Mesendoderm (in vitro differentiated cells): ENCODE measurements at regions not wholly inside any gene's neighbourhood (a gene's known extent, or its start where the extent isn't known, plus 50 kb on each side); places are given as distances from the start of the nearest gene placed in this dataset.

ENCODE experiments used
- DNase-seq: peaks from one replicate; pipeline ENCODE4 v3.0.0; 2013
- H2AK5ac ChIP-seq: 2 replicates; pipeline ENCODE4 v1.6.1; 2013; ENCODE audit warnings: low read length, inconsistent platforms
- H2BK120ac ChIP-seq: 2 replicates; pipeline ENCODE4 v1.6.1; 2013; ENCODE audit warnings: low read depth, mild to moderate bottlenecking, low read length, moderate library complexity, mixed read lengths
- H2BK15ac ChIP-seq: replicated peaks from 2 replicates; pipeline ENCODE4 v1.6.1; 2013; ENCODE audit warnings: low read depth, mild to moderate bottlenecking, moderate library complexity
- H2BK5ac ChIP-seq: 2 replicates; pipeline ENCODE4 v1.6.1; 2013; ENCODE audit warnings: low read length, inconsistent platforms
- H3K18ac ChIP-seq: 2 replicates; pipeline ENCODE4 v1.6.1; 2013; ENCODE audit warnings: mild to moderate bottlenecking, low read length, mixed read lengths
- H3K23ac ChIP-seq: one replicate; pipeline ENCODE4 v1.6.1; 2013; ENCODE audit warnings: low read length
- H3K27ac ChIP-seq: 2 replicates; pipeline ENCODE4 v1.5.1; 2013; ENCODE audit warnings: low read depth, mild to moderate bottlenecking, inconsistent platforms, low read length, moderate library complexity
- H3K27me3 ChIP-seq: 2 replicates; pipeline ENCODE4 v1.6.1; 2013; ENCODE audit warnings: low read length, control low read depth, mild to moderate bottlenecking, inconsistent platforms; ENCODE audit not compliant: insufficient read depth, poor library complexity
- H3K36me3 ChIP-seq: 2 replicates; pipeline ENCODE4 v1.6.1; 2013; ENCODE audit warnings: low read length, inconsistent platforms; ENCODE audit not compliant: control insufficient read depth, insufficient read depth
- H3K4ac ChIP-seq: one replicate; pipeline ENCODE4 v1.6.1; 2013; ENCODE audit warnings: low read depth, mild to moderate bottlenecking, low read length, moderate library complexity
- H3K4me1 ChIP-seq: 2 replicates; pipeline ENCODE4 v1.6.1; 2013; ENCODE audit warnings: low read depth, low read length, inconsistent platforms; ENCODE audit not compliant: control insufficient read depth
- H3K4me2 ChIP-seq: 2 replicates; pipeline ENCODE4 v1.6.1; 2013; ENCODE audit warnings: low read length
- H3K4me3 ChIP-seq: 2 replicates; pipeline ENCODE4 v1.5.1; 2013; ENCODE audit warnings: mild to moderate bottlenecking, low read length
- H3K56ac ChIP-seq: one replicate; pipeline ENCODE4 v1.6.1; 2013; ENCODE audit warnings: low read length
- H3K79me1 ChIP-seq: 2 replicates; pipeline ENCODE4 v1.6.1; 2013; ENCODE audit warnings: low read length, inconsistent platforms
- H3K79me2 ChIP-seq: 2 replicates; pipeline ENCODE4 v1.6.1; 2013; ENCODE audit warnings: mild to moderate bottlenecking, low read length; ENCODE audit not compliant: control insufficient read depth, insufficient read depth
- H3K9ac ChIP-seq: 2 replicates; pipeline ENCODE4 v1.6.1; 2013; ENCODE audit warnings: low read length, inconsistent platforms
- H4K5ac ChIP-seq: one replicate; pipeline ENCODE4 v1.6.1; 2013; ENCODE audit warnings: low read length
- H4K8ac ChIP-seq: one replicate; pipeline ENCODE4 v1.6.1; 2013; ENCODE audit warnings: low read depth, mild to moderate bottlenecking, control low read depth, low read length, moderate library complexity
- WGBS: extraction: QIAGEN DNeasy Blood & Tissue Kit; methylation state at CpG from one replicate; pipeline ENCODE4 v1.1.7; 2013; ENCODE audit warnings: low lambda C conversion rate, missing lambda C conversion rate; ENCODE audit not compliant: insufficient coverage; ENCODE audit errors: extremely low coverage; 5-methylcytosine and 5-hydroxymethylcytosine counted together

DNA sequence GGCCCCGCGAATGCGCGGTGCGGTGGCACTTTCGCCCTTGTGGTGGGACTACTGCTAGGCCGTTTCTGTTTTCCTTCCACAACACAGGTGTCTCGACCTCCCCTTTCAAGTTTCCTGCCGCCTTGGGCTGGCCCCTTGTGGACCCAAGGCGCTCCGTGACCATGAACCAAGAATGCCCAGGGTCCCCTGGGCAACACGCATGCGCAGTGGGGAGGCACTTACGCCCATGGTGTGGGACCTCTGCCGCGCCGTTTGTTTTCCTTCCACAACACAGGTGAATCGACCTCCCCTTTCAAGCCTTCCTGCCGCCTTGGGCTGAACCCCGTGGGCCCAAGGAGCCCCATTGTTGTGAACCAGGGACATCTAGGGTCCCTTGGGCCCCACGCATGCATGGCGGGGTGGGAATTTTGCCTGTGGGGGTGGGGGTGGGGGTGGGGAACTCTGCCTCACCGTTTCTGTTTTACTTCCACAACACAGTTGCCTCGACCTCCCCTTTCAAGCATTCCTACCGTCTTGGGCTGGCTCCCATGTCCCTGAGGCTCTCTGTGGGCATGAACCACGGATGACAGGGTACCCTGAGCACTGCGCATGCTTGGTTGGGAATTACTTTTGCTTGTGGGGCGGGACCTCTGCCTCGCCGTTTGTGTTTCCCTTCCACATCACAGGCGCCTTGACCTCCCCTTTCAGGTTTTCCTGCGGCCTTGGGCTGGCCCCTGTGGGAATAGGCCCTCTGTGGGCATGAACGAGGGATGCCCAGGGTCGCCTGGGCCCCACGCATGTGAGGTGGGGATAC, 355.1 kb downstream of the ALG10 start:
- no CpG with 5 or more reads among the region's 35 CpGs for WGBS

DNA sequence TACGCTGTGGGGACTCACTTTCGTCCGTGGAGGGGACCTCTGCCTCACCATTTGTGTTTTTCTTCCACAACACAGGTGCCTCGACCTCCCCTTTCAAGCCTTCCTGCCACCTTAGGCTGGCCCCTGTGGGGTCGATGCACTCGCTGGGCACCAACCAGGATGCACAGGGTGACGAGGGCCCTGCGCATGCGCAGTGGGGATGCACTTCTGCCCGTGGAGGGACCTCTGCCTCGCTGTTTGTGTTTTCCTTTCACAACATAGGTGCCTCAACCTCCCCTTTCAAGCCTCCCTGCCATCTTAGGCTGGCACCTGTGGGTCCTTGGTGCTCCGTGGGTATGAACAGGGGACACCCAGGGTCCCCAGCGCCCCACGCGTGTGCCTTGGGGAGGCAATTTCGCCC, 356.8 kb downstream of the ALG10 start:
- no peak overlapping the region for H3K18ac ChIP-seq

More for the DNA sequence above, 355.1 kb downstream of the ALG10 start:
- no peak overlapping the region for H3K56ac ChIP-seq
- H3K27me3 ChIP-seq: no peaks in the 10 kb centered on the region
- H2AK5ac ChIP-seq: no peak overlapping the region
- H3K4ac ChIP-seq: no peak overlapping the region
- H3K4me3 ChIP-seq: no peak overlapping the region
- no peak overlapping the region for H4K5ac ChIP-seq
- no peaks in the 10 kb centered on the region for H3K79me1 ChIP-seq
- no peaks in the 10 kb centered on the region for H3K4me1 ChIP-seq
- no peaks in the 10 kb centered on the region for H3K79me2 ChIP-seq
- no peak overlapping the region for H3K18ac ChIP-seq
- no peak for DNase-seq
- H3K36me3 ChIP-seq: no peaks in the 10 kb centered on the region
- H2BK15ac ChIP-seq: no peak overlapping the region
- no peak overlapping the region for H2BK5ac ChIP-seq
- no peak overlapping the region for H3K27ac ChIP-seq
- H3K4me2 ChIP-seq: no peak overlapping the region
- no peak overlapping the region for H3K23ac ChIP-seq
- H4K8ac ChIP-seq: no peak overlapping the region
- no peak overlapping the region for H2BK120ac ChIP-seq
- no peak overlapping the region for H3K9ac ChIP-seq

DNA sequence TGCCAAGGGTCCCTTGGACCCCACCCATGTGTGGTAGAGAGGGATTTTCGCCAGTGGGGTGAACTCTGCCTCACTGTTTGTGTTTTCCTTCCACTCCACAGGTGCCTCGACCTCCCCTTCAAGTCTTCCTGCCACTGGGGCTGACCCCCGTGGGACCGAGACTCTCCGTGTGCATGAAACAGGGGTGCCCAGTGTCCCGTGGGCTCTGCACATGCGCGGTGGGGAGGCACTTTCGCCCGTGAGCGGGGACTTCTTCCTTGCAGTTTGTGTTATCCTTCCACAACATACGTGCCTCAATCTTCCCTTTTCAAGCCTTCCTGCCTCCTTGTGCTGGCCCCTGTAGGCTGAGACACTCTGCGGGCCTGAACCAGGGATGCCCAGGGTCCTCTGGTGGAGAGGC, 362.4 kb downstream of the ALG10 start:
- Histone ChIP-seq H2BK15ac (no peak overlapping the region), H3K4me1 (no peaks in the 10 kb centered on the region), H3K36me3 (no peaks in the 10 kb centered on the region), H3K9ac (no peak overlapping the region), H3K4me3 (no peak overlapping the region), H4K8ac (no peak overlapping the region), H3K79me1 (no peaks in the 10 kb centered on the region), H2BK120ac (no peak overlapping the region), H3K27ac (no peak overlapping the region), H2BK5ac (no peak overlapping the region), H3K56ac (no peak overlapping the region), H3K23ac (no peak overlapping the region), H3K79me2 (no peaks in the 10 kb centered on the region), H3K27me3 (no peaks in the 10 kb centered on the region), H4K5ac (no peak overlapping the region), H3K4me2 (no peak overlapping the region), H3K18ac (no peak overlapping the region), H2AK5ac (no peak overlapping the region), H3K4ac (no peak overlapping the region)
- WGBS: no CpG with 5 or more reads among the region's 13 CpGs
- DNase-seq: no peak

More for the DNA sequence above, 356.8 kb downstream of the ALG10 start:
- no peak for DNase-seq
- no peak overlapping the region for H4K8ac ChIP-seq
- no peaks in the 10 kb centered on the region for H3K79me1 ChIP-seq
- H3K36me3 ChIP-seq: no peaks in the 10 kb centered on the region
- no peak overlapping the region for H3K4ac ChIP-seq
- H3K79me2 ChIP-seq: no peaks in the 10 kb centered on the region
- no peak overlapping the region for H2BK120ac ChIP-seq
- WGBS: no CpG with 5 or more reads among the region's 16 CpGs
- no peak overlapping the region for H3K27ac ChIP-seq
- no peak overlapping the region for H3K56ac ChIP-seq
- no peak overlapping the region for H3K4me3 ChIP-seq
- no peak overlapping the region for H2BK5ac ChIP-seq
- no peak overlapping the region for H3K9ac ChIP-seq
- H3K27me3 ChIP-seq: no peaks in the 10 kb centered on the region
- H2BK15ac ChIP-seq: no peak overlapping the region
- no peaks in the 10 kb centered on the region for H3K4me1 ChIP-seq
- H2AK5ac ChIP-seq: no peak overlapping the region
- H3K4me2 ChIP-seq: no peak overlapping the region
- no peak overlapping the region for H4K5ac ChIP-seq
- H3K23ac ChIP-seq: no peak overlapping the region

GRCh38 chr12:34386016-34386415, 363.7 kb downstream of the ALG10 start:
- Histone ChIP-seq H3K27ac (no peak overlapping the region), H3K79me2 (no peaks in the 10 kb centered on the region), H3K4me1 (no peaks in the 10 kb centered on the region), H3K18ac (no peak overlapping the region), H3K4me2 (no peak overlapping the region), H2BK5ac (no peak overlapping the region), H3K9ac (no peak overlapping the region), H3K56ac (no peak overlapping the region), H2BK120ac (no peak overlapping the region), H4K5ac (no peak overlapping the region), H2AK5ac (no peak overlapping the region), H3K79me1 (no peaks in the 10 kb centered on the region), H3K23ac (no peak overlapping the region), H4K8ac (no peak overlapping the region), H3K4ac (no peak overlapping the region), H3K4me3 (no peak overlapping the region), H2BK15ac (no peak overlapping the region), H3K36me3 (no peaks in the 10 kb centered on the region), H3K27me3 (no peaks in the 10 kb centered on the region)
- DNase-seq: no peak
- no CpG with 5 or more reads among the region's 13 CpGs for WGBS

GRCh38 chr12:34386621-34387255, 364.4 kb downstream of the ALG10 start:
- Histone ChIP-seq H3K56ac (no peak overlapping the region), H3K9ac (no peak overlapping the region), H3K4me3 (no peak overlapping the region), H3K36me3 (no peaks in the 10 kb centered on the region), H3K4me2 (no peak overlapping the region), H3K27me3 (no peaks in the 10 kb centered on the region), H2BK120ac (no peak overlapping the region), H3K4me1 (no peaks in the 10 kb centered on the region), H3K4ac (no peak overlapping the region), H2AK5ac (no peak overlapping the region), H4K5ac (no peak overlapping the region), H3K18ac (no peak overlapping the region), H3K27ac (no peak overlapping the region), H3K79me2 (no peaks in the 10 kb centered on the region), H2BK15ac (no peak overlapping the region), H2BK5ac (no peak overlapping the region), H3K23ac (no peak overlapping the region), H4K8ac (no peak overlapping the region), H3K79me1 (no peaks in the 10 kb centered on the region)
- no CpG with 5 or more reads among the region's 24 CpGs for WGBS
- DNase-seq: no peak
